MCF 10A (cell line): ENCODE measurements at regions not wholly inside any gene's neighbourhood (a gene's known extent, or its start where the extent isn't known, plus 50 kb on each side); places are given as distances from the start of the nearest gene placed in this dataset.

Experiments
- BruUV-seq: library from RNA; stranded (reverse); fragments of 400-500 nt; replicated peaks from 2 replicates; lab custom pipeline; 2021; lab: Mats Ljungman, UMichigan
- CTCF ChIA-PET: fragments of 300-600 bp; sonication (Branson Sonifier 250); formaldehyde crosslinking; extraction: SDS; loops from one replicate; lab custom pipeline; 2021; ENCODE audit warnings: antibody characterized with exemption, inconsistent platforms; lab: Yijun Ruan, JAX
- POLR2A ChIA-PET: fragments of 300-600, 350-650 bp; sonication (Branson Sonifier 250); formaldehyde crosslinking; extraction: SDS; loops from one replicate; lab custom pipeline; 2020; ENCODE audit warnings: antibody characterized with exemption, inconsistent platforms; lab: Yijun Ruan, JAX
- DNase-seq: peaks from one replicate; pipeline ENCODE4 v3.0.0-alpha.2; 2018; ENCODE audit not compliant: unreplicated experiment
- H3K27ac Mint-ChIP-seq: one replicate; pipeline ENCODE4 v1.8.0; 2022; ENCODE audit warnings: mild to moderate bottlenecking, low read depth, mixed read lengths; ENCODE audit not compliant: unreplicated experiment
- H3K27me3 Mint-ChIP-seq: one replicate; pipeline ENCODE4 v1.8.0; 2022; ENCODE audit warnings: mixed read lengths; ENCODE audit not compliant: insufficient read depth, unreplicated experiment
- H3K36me3 Mint-ChIP-seq: one replicate; pipeline ENCODE4 v1.8.0; 2022; ENCODE audit warnings: mild to moderate bottlenecking, moderate library complexity, mixed read lengths; ENCODE audit not compliant: insufficient read depth, unreplicated experiment
- H3K4me1 Mint-ChIP-seq: one replicate; pipeline ENCODE4 v1.8.0; 2022; ENCODE audit warnings: mixed read lengths; ENCODE audit not compliant: insufficient read depth, unreplicated experiment
- H3K4me3 Mint-ChIP-seq: one replicate; pipeline ENCODE4 v1.8.0; 2022; ENCODE audit warnings: mild to moderate bottlenecking, moderate library complexity, mixed read lengths; ENCODE audit not compliant: unreplicated experiment
- H3K9me3 Mint-ChIP-seq: one replicate; pipeline ENCODE4 v1.8.0; 2022; ENCODE audit warnings: mixed read lengths; ENCODE audit not compliant: unreplicated experiment
- CTCF ChIP-seq: fragments of 200-600 bp; IDR thresholded peaks from one replicate; pipeline ENCODE4 v1.8.0; 2022; ENCODE audit warnings: antibody characterized with exemption, mild to moderate bottlenecking; ENCODE audit not compliant: unreplicated experiment
- intact Hi-C: fragments of 100-400 bp; cut with micrococcal nuclease; formaldehyde crosslinking; loops from 2 replicates; pipeline ENCODE4 v1.14.1; 2022

DNA sequence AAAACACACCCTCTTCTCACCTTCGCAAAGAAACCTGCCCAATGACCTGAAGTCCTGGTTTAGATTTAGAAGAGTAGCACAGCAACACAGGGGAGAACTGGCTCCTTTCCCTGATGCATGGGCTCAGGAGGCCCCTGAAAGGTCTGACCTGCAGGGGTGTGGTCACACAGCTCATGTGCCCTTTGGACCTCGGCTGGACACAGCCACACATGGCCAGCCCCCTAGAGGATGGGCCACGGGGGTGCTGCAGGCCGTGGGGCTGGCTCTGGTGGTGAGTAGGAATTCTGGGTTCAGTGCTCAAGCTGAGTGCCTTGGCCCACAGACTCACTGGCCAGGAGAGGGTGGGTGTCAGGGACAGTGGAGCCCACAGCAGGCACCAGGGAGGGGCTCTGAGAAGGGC lies 118.5 kb upstream of the ADCY1 start:
- DNase-seq = no peak
- intact Hi-C loops = no loop called here
- H3K27me3 Mint-ChIP-seq = peaks cover 15% of the 10 kb centered on the region
- H3K4me3 Mint-ChIP-seq = no peak overlapping the region
- no peaks in the 10 kb centered on the region for H3K9me3 Mint-ChIP-seq
- no TSS peak for BruUV-seq
- no peak overlapping the region for H3K27ac Mint-ChIP-seq
- no peak for TF ChIP-seq CTCF
- POLR2A ChIA-PET = no interaction called here
- CTCF ChIA-PET = no interaction called here
- no peaks in the 10 kb centered on the region for H3K36me3 Mint-ChIP-seq
- peaks cover 13% of the 10 kb centered on the region for H3K4me1 Mint-ChIP-seq

- Mint-ChIP-seq H3K4me3 (no peak overlapping the region), H3K4me1 (peaks cover 13% of the 10 kb centered on the region), H3K9me3 (no peaks in the 10 kb centered on the region), H3K27me3 (peaks cover 15% of the 10 kb centered on the region), H3K27ac (no peak overlapping the region), H3K36me3 (no peaks in the 10 kb centered on the region)
- TF ChIP-seq CTCF = no peak
- no TSS peak for BruUV-seq
- ChIA-PET CTCF (no interaction called here), POLR2A (no interaction called here)
- intact Hi-C loops = no loop called here
- no peak for DNase-seq
Measured at GRCh38 chr7:45456105-45456504, 118.1 kb upstream of the ADCY1 start.

DNA sequence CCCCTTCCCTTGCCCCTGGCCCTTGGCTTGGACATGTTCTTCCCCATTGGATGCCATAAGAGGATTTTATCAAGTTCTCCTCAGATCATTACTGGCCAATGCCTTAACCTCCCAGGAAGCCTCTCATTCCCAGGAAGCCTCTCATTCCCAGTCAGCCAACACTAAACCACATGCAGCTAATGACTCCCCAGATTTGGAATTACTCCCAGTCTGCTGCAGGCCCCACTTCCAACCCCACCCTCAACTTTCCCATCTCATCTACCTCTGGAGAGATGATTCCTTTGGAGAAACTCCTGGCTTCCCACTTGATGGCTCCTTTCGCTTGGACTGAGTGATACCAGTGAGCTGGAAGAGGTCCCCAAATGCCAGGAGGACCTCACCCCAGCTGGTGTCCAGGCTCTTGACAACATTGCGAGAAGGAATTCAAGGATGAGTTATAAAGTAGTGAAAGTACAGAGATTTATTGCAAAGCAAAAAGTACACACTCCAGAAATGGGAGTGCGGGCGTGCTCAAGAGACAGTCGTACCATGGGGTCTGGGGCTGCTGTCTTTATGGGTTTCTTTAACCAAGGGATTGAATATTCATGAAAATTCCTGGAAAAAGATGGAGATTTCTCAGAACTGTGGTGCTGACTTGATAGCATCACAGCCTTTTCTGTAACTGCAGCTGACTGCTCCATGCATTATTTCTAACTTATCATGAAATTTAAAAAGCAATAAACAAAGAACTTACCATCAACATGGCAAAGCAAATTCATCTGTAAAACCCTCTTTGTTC lies 117.2 kb upstream of the ADCY1 start:
- Mint-ChIP-seq H3K27ac (no peak overlapping the region), H3K9me3 (no peaks in the 10 kb centered on the region), H3K27me3 (peaks cover 19% of the 10 kb centered on the region), H3K4me3 (no peak overlapping the region), H3K4me1 (peaks cover 4% of the 10 kb centered on the region), H3K36me3 (no peaks in the 10 kb centered on the region)
- CTCF ChIA-PET = interaction anchor here (0.6 kb wide), 1 partner anchor 9 kb away, joined by 3 read pairs; no protein-coding TSS in a partner anchor
- BruUV-seq = no TSS peak
- TF ChIP-seq CTCF = no peak
- DNase-seq = no peak
- intact Hi-C loops = no loop called here
- POLR2A ChIA-PET = no interaction called here

DNA sequence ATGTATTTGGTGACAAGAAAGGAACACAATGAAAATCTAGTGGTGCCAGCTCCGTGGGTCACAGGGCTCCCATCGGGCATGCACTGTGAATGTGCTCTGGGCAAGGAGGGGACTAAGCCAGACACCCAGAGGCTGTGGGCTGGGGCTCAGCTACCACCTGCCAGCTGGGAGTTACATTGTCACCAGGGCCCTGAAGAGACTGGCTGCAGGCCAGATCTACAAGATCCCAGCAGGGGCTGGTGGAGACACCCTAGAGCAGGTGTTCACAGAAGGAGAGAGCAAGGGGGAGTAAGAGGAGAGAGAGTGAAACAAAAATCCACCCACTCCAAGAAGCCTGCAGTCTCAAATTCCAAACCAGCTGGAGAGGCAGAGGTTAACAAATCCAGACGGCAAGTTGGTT lies 116.6 kb upstream of the ADCY1 start:
- peaks cover 26% of the 10 kb centered on the region for H3K27me3 Mint-ChIP-seq
- no TSS peak for BruUV-seq
- intact Hi-C loops = no loop called here

More for the DNA sequence above, 116.6 kb upstream of the ADCY1 start:
- CTCF ChIA-PET = no interaction called here
- no peak for TF ChIP-seq CTCF
- Mint-ChIP-seq H3K4me1 (no peaks in the 10 kb centered on the region), H3K27ac (no peak overlapping the region), H3K9me3 (no peaks in the 10 kb centered on the region), H3K4me3 (no peak overlapping the region), H3K36me3 (no peaks in the 10 kb centered on the region)
- no peak for DNase-seq
- POLR2A ChIA-PET = interaction anchor here (0.8 kb wide), 1 partner anchor 10 kb away, joined by 3 read pairs; no protein-coding TSS in a partner anchor
